GM20431 (cell line): ENCODE measurements at regions not wholly inside any gene's neighbourhood (a gene's known extent, or its start where the extent isn't known, plus 50 kb on each side); places are given as distances from the start of the nearest gene placed in this dataset.

Experiments
- in situ Hi-C: fragments of 300-500 bp; cut with MseI, MboI; formaldehyde crosslinking; loops from one replicate; pipeline ENCODE4 v1.15.0; 2020; ENCODE audit warnings: low sequenced_read_pairs; ENCODE audit not compliant: unreplicated experiment

- in situ Hi-C loops, result no loop called here
Observed at GRCh38 chr9:1311462-1312042, 261.4 kb downstream of the DMRT2 start.

GRCh38 chr9:1319436-1319835 is 269.3 kb downstream of the DMRT2 start:
- in situ Hi-C loops, result no loop called here

DNA sequence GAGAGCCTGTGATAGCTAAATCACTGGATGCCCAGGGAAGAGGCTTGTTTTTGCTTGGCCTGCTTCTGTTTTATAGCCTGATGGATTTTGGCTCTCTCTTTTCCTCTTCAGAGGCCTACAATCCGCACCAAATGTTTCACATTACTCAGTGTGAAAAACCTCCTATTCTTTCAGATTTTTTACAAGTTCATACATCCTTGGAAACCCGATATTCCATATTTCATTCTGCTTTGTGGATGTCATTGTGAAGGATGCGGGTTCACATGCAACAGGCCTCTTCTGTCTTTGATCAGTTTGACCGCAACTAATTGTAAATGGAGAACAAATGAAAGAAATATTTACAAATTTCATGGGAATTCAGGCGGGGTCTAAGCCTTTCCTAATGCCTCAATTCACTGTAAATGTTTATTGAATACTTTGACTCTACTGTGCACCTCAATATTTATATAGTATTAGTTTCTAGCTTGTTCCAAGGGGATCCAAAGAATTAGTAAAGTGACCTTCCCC is 269.9 kb downstream of the DMRT2 start:
- in situ Hi-C loops, result no loop called here

DNA sequence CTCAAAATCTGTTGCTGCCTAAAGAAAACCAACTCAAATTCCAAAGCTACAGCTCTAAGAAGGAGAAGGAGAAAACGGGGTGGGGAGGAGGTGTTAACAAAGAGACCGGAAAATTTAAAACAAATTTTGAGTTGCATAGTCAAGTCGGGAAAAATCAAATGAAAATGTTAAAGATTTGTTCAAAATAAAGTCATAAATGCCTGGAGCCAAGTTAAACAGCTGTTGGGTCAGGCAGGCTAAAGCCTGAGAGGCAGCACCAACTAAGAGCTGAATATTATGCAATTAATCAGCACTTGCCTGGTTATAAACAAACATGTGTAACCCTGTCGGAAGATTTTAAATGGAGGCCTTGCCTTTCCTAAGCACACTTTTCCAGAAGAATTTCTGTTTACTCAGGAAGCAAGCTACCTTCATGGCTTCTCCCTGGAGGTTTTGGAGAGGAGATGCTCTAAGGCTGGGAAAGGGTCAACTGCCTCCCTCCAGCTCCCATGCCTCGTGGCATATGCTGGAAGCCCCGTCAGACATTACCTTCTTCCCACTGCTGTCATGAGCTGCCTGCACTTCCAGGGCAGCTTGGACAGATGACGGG is 270.5 kb downstream of the DMRT2 start:
- in situ Hi-C loops, result no loop called here

DNA sequence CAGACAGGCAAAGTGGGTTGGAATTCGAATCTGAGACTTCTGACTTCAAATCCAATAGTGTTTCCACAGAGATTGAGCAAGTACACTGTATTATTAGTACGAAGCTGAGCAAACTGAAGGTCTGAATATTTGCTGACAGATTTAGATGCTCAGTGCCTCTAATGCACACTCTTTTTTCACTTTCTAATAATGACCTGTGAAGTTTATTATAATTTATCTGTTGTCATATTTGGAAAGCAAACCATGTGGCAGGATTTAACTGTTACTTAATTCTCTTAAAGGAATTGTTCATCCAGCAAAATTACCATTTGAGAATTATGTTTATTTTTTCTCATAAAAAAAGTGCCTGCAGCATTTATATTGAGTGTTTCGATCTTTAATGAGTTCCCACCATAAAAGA is 277.3 kb downstream of the DMRT2 start:
- in situ Hi-C loops, result no loop called here

DNA sequence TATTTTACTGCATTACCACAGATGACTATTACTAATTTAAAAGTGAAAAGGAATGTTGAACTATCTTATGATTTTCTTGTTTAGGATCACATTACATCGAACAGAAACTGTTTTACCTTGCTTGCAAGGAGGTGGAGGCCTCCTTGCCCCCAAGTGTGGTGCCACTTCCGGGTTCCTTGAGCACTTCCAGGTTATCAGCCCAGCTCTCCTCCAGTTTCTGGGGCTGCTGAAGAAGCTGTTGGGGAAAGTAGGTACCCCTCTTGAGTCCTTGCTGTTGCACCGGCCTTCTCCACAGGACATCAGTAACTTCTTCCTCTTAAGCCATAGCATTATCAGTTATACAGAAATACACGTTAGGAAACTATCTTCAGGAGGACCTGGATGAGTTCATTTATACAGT is 278.2 kb downstream of the DMRT2 start:
- in situ Hi-C loops, result no loop called here

GRCh38 chr9:1331546-1332038 is 281.4 kb downstream of the DMRT2 start:
- in situ Hi-C loops, result no loop called here

GRCh38 chr9:1332156-1332555 is 282.0 kb downstream of the DMRT2 start:
- in situ Hi-C loops, result no loop called here

GRCh38 chr9:1335174-1335573 is 285.0 kb downstream of the DMRT2 start:
- in situ Hi-C loops, result no loop called here

GRCh38 chr9:1337169-1337568 is 287.0 kb downstream of the DMRT2 start:
- in situ Hi-C loops, result no loop called here

DNA sequence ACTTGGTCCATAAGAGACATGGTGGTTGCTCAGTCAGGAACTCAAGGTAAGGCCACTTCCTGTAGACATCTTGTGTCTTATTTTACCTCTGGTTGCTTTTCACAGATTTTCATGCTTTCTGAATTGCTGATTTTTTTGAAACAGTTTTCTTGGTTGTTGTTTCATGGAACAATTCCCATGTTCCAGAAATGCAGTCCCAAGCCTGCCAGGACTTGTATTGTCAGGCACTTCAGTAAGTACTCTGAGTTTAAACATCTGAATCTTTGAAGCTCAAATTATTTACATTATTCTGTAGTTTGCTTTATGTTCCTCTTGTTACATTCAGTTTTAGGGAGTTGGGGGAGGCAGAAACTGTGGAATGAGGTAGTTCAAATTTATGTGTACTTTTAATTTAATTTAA is 290.2 kb downstream of the DMRT2 start:
- in situ Hi-C loops, result no loop called here

DNA sequence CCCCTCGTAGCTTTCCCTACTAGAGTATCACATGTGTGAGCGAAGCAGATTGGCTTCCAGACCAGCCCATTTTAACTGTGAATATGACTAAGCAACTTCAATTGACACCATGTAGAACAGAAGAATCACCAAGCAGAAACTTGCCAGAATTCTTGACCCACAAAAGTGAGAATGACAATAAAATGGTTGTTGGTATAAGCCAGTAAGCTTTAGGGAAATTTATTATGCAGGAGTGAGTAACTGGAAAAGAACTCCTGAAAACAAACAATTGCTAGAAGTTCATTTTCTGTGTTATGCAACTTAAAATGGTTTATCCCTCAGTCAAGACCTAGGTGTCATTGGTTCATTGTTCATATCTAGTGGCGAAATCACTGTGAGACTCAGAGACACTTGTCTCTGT is 303.1 kb downstream of the DMRT2 start:
- in situ Hi-C loops, result no loop called here

DNA sequence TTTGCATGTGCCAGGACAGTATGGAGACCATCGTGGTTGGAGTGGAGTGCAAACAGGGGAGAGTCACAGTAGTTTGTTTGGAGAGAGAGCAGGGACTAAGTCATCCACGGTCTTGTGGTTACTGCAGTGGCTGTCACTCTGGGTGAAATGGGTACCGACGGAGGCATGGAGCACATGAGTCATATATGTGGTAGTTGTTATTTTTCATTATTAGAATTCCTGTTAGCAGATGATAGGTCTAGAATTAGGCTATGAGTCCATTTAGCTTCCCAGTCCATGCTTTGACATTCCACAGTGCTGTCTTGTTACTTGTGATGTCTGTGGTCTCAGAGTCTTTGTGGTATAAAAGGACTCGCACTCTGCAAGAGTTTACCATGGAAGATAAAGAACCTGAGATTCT is 303.9 kb downstream of the DMRT2 start:
- in situ Hi-C loops, result no loop called here

DNA sequence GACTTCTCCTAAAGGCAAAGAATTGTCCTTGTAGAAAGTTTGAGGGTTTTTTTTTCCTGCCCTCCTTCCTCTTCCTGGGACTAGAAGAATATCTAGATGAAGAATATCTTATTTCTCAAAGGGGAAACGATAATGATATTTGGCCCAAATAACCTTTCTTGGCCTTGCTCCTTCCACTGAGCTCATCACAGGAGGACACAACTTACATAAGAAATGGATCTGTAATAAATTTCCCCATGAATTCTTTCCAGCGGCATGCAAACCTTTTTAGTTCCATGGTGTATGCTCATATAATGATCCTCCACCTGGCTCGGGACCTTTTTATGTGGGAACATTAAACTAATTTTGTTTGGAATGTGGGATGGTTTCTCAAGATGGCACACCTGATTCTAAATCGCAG is 304.4 kb downstream of the DMRT2 start:
- in situ Hi-C loops, result no loop called here

GRCh38 chr9:1355656-1356055 is 305.5 kb downstream of the DMRT2 start:
- in situ Hi-C loops, result no loop called here

DNA sequence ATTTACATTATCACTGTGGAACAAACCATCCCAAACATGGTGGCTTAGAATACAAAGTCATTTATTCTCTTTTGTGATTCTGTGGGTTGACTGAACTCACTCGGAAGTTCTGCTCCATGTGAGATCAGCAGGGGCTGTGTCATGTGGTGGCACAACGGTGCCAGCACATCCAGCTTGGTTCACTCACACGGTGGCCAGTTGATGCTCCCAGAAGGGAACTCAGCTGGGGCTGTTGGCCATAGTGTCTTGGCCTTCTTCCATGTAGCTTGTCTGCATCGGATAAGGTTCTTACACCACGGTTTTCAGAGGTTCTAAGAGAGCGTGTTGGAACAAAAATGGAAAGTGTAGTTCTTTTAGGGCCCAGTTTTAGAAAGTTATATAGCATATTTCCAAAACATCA is 312.7 kb downstream of the DMRT2 start:
- in situ Hi-C loops, result no loop called here

- in situ Hi-C loops, result no loop called here
Observed at GRCh38 chr9:1366276-1366675, 316.1 kb downstream of the DMRT2 start.

DNA sequence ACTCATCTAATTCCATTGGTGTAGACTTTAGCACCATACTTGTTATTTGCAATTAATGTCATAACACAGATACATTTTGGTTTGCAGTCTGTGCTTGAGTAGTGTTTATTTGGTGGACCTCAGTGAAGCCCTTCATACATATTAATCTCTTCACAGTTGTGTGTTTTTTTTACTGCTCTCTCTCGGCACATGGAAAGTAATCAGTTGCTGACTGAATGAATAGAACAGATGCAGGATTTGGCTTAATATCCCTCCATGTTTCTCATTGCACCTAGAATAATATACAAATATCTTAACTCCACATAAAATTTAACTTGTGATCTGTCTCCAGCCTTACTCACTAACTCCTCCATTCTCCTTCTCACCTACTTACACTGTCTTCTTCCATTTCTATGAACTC is 319.1 kb downstream of the DMRT2 start:
- in situ Hi-C loops, result no loop called here

DNA sequence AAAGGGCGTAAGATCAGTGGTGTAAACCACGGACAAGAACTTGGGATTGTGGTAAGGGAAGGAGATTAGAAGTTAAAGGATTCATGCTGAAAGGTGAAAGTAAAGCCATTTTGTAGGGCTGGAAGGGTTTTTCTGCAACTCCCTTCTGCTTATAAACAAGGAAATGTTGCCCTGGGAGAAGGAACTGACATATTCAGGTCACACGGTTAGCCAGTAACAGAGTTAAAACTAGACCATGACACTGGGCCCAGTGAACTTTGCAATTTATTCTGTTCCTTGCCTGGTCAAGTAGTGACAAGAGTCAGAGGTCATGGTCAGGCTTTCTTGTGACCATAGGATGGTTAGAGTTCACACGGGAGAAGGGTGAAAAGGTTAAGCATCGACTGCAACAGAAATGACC is 323.3 kb downstream of the DMRT2 start:
- in situ Hi-C loops, result no loop called here

- in situ Hi-C loops, result no loop called here
Observed at GRCh38 chr9:1383899-1384455, 333.8 kb downstream of the DMRT2 start.

- in situ Hi-C loops, result no loop called here
Observed at GRCh38 chr9:1384816-1385215, 334.7 kb downstream of the DMRT2 start.

GRCh38 chr9:1386420-1386819 is 336.3 kb downstream of the DMRT2 start:
- in situ Hi-C loops, result no loop called here
